ENCODE measurements at regions not wholly inside any gene's neighbourhood (a gene's known extent, or its start where the extent isn't known, plus 50 kb on each side); places are given as distances from the start of the nearest gene placed in this dataset.

DNA sequence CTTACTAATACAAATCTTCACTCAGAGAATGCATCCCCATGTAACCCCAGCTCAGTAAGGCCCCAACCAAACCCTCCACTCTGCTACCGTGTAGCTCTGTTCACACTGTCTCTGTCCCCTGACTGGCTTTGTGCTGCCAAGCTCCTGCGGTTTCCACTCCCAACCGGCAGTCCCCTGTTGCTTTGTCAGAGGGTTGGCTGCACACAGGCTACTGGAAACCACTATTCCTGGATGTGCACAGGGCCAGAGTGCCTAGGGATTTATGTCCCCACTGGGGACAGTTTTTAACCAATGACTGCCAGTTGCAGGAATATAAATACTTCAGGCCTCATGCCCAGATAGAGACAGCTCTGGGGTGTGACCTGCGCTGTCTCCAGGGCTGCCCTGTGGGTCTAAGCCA, 157.1 kb upstream of the C16orf82 start (continued):
- TF ChIP-seq, protein P1, sequence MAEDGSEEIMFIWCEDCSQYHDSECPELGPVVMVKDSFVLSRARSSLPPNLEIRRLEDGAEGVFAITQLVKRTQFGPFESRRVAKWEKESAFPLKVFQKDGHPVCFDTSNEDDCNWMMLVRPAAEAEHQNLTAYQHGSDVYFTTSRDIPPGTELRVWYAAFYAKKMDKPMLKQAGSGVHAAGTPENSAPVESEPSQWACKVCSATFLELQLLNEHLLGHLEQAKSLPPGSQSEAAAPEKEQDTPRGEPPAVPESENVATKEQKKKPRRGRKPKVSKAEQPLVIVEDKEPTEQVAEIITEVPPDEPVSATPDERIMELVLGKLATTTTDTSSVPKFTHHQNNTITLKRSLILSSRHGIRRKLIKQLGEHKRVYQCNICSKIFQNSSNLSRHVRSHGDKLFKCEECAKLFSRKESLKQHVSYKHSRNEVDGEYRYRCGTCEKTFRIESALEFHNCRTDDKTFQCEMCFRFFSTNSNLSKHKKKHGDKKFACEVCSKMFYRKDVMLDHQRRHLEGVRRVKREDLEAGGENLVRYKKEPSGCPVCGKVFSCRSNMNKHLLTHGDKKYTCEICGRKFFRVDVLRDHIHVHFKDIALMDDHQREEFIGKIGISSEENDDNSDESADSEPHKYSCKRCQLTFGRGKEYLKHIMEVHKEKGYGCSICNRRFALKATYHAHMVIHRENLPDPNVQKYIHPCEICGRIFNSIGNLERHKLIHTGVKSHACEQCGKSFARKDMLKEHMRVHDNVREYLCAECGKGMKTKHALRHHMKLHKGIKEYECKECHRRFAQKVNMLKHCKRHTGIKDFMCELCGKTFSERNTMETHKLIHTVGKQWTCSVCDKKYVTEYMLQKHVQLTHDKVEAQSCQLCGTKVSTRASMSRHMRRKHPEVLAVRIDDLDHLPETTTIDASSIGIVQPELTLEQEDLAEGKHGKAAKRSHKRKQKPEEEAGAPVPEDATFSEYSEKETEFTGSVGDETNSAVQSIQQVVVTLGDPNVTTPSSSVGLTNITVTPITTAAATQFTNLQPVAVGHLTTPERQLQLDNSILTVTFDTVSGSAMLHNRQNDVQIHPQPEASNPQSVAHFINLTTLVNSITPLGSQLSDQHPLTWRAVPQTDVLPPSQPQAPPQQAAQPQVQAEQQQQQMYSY (CRISPR knock-in tag; IDR thresholded peaks at IDR 0.05), result no peak
- no peak for TF ChIP-seq NR2C2 (CRISPR knock-in tag; IDR thresholded peaks at IDR 0.05)
- TF ChIP-seq, protein P2, sequence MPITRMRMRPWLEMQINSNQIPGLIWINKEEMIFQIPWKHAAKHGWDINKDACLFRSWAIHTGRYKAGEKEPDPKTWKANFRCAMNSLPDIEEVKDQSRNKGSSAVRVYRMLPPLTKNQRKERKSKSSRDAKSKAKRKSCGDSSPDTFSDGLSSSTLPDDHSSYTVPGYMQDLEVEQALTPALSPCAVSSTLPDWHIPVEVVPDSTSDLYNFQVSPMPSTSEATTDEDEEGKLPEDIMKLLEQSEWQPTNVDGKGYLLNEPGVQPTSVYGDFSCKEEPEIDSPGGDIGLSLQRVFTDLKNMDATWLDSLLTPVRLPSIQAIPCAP (CRISPR knock-in tag; IDR thresholded peaks at IDR 0.05), result no peak
- no peak for TF ChIP-seq NR3C1 (CRISPR knock-in tag; conservative IDR thresholded peaks at IDR 0.05; ENCODE audit: low read depth)
- TF ChIP-seq, protein P3, sequence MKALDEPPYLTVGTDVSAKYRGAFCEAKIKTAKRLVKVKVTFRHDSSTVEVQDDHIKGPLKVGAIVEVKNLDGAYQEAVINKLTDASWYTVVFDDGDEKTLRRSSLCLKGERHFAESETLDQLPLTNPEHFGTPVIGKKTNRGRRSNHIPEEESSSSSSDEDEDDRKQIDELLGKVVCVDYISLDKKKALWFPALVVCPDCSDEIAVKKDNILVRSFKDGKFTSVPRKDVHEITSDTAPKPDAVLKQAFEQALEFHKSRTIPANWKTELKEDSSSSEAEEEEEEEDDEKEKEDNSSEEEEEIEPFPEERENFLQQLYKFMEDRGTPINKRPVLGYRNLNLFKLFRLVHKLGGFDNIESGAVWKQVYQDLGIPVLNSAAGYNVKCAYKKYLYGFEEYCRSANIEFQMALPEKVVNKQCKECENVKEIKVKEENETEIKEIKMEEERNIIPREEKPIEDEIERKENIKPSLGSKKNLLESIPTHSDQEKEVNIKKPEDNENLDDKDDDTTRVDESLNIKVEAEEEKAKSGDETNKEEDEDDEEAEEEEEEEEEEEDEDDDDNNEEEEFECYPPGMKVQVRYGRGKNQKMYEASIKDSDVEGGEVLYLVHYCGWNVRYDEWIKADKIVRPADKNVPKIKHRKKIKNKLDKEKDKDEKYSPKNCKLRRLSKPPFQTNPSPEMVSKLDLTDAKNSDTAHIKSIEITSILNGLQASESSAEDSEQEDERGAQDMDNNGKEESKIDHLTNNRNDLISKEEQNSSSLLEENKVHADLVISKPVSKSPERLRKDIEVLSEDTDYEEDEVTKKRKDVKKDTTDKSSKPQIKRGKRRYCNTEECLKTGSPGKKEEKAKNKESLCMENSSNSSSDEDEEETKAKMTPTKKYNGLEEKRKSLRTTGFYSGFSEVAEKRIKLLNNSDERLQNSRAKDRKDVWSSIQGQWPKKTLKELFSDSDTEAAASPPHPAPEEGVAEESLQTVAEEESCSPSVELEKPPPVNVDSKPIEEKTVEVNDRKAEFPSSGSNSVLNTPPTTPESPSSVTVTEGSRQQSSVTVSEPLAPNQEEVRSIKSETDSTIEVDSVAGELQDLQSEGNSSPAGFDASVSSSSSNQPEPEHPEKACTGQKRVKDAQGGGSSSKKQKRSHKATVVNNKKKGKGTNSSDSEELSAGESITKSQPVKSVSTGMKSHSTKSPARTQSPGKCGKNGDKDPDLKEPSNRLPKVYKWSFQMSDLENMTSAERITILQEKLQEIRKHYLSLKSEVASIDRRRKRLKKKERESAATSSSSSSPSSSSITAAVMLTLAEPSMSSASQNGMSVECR (CRISPR knock-in tag; IDR thresholded peaks at IDR 0.05; ENCODE audit: borderline replicate concordance), result no peak
- no peak for TF ChIP-seq ZNF317 (CRISPR knock-in tag; IDR thresholded peaks at IDR 0.05; ENCODE audit: borderline replicate concordance, low read depth)
- no peak for TF ChIP-seq IRF2 (CRISPR knock-in tag; IDR thresholded peaks at IDR 0.05; ENCODE audit: borderline replicate concordance, low read depth)

DNA sequence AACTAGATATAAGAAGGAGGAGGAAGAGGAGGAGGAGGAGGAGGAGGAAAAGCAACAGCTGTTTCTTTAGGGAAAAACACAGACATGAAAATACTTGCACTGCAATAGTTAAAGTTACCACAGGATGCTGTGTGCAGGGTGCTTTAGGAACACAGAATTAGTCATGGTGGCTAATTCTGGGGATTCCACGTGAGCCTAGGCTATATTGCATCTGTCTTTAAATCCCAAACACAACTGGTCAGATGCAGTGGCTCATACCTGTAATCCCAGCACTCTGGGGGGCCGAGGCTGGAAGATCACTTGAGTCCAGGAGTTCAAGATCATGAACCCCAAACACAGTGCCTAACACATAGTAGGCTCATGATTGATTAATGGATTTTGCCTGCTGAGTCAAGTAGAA, 155.3 kb upstream of the C16orf82 start:
- ATAC-seq (no peak), DNase-seq (ENCODE audit: low spot score) (no peak)
- Mint-ChIP-seq H3K36me3 (no peaks in the 10 kb centered on the region), H3K9me3 (no peaks in the 10 kb centered on the region), H3K4me1 (no peaks in the 10 kb centered on the region), H3K4me3 (no peak overlapping the region), H3K27ac (no peak overlapping the region), H3K27me3 (ENCODE audit: low read depth) (no peaks in the 10 kb centered on the region)
- POLR2A ChIA-PET, result no interaction called here
- TF ChIP-seq, protein P4, sequence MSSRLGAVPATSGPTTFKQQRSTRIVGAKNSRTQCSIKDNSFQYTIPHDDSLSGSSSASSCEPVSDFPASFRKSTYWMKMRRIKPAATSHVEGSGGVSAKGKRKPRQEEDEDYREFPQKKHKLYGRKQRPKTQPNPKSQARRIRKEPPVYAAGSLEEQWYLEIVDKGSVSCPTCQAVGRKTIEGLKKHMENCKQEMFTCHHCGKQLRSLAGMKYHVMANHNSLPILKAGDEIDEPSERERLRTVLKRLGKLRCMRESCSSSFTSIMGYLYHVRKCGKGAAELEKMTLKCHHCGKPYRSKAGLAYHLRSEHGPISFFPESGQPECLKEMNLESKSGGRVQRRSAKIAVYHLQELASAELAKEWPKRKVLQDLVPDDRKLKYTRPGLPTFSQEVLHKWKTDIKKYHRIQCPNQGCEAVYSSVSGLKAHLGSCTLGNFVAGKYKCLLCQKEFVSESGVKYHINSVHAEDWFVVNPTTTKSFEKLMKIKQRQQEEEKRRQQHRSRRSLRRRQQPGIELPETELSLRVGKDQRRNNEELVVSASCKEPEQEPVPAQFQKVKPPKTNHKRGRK (CRISPR knock-in tag; IDR thresholded peaks at IDR 0.05; ENCODE audit: borderline replicate concordance), result no peak
- TF ChIP-seq, protein P5, sequence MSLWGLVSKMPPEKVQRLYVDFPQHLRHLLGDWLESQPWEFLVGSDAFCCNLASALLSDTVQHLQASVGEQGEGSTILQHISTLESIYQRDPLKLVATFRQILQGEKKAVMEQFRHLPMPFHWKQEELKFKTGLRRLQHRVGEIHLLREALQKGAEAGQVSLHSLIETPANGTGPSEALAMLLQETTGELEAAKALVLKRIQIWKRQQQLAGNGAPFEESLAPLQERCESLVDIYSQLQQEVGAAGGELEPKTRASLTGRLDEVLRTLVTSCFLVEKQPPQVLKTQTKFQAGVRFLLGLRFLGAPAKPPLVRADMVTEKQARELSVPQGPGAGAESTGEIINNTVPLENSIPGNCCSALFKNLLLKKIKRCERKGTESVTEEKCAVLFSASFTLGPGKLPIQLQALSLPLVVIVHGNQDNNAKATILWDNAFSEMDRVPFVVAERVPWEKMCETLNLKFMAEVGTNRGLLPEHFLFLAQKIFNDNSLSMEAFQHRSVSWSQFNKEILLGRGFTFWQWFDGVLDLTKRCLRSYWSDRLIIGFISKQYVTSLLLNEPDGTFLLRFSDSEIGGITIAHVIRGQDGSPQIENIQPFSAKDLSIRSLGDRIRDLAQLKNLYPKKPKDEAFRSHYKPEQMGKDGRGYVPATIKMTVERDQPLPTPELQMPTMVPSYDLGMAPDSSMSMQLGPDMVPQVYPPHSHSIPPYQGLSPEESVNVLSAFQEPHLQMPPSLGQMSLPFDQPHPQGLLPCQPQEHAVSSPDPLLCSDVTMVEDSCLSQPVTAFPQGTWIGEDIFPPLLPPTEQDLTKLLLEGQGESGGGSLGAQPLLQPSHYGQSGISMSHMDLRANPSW (CRISPR knock-in tag; conservative IDR thresholded peaks at IDR 0.05; ENCODE audit: low read depth), result no peak
- CTCF ChIA-PET, result no interaction called here
